ENCODE measurements at regions not wholly inside any gene's neighbourhood (a gene's known extent, or its start where the extent isn't known, plus 50 kb on each side); places are given as distances from the start of the nearest gene placed in this dataset.

DNA sequence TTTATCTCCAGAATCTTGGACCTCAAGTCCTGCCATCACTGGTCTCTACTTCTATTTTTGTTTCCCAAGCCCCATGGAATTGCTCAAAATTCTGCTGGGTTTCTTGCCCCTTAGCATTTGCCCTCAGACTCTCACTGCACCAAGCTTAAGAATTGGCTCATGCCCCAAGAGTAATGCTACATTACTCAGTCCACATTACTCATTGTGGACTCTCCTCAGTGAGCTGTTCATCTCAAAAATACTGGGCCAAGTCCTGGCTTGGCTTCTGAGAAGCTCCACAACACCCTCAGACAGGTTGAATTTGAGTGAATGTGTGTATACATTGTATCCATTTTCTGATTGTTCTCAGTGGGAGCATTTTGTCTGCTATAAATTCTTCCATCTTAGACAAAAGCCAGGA lies 364.4 kb upstream of the ARHGEF26 start:
- TF ChIP-seq EZH2phosphoT487 (IDR thresholded peaks at IDR 0.05; ENCODE audit: borderline replicate concordance, low read depth, low read length) = no peak
- TF ChIP-seq, protein P1, sequence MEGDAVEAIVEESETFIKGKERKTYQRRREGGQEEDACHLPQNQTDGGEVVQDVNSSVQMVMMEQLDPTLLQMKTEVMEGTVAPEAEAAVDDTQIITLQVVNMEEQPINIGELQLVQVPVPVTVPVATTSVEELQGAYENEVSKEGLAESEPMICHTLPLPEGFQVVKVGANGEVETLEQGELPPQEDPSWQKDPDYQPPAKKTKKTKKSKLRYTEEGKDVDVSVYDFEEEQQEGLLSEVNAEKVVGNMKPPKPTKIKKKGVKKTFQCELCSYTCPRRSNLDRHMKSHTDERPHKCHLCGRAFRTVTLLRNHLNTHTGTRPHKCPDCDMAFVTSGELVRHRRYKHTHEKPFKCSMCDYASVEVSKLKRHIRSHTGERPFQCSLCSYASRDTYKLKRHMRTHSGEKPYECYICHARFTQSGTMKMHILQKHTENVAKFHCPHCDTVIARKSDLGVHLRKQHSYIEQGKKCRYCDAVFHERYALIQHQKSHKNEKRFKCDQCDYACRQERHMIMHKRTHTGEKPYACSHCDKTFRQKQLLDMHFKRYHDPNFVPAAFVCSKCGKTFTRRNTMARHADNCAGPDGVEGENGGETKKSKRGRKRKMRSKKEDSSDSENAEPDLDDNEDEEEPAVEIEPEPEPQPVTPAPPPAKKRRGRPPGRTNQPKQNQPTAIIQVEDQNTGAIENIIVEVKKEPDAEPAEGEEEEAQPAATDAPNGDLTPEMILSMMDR (conservative IDR thresholded peaks at IDR 0.05; ENCODE audit: low read length) = no peak
